Fibroblast of lung (primary cell): ENCODE measurements at regions not wholly inside any gene's neighbourhood (a gene's known extent, or its start where the extent isn't known, plus 50 kb on each side); places are given as distances from the start of the nearest gene placed in this dataset.
"Not testable (repeated sequence)": the region's sequence is repeated elsewhere in the genome, so short reads cannot be mapped to it uniquely, and the experiment has no call there.

Source experiments
- DNase-seq, 2 donors: peaks; one replicate each; pipeline versions ENCODE4 v3.0.0 to v3.0.0-alpha.2; 2010; ENCODE audit warnings: low read depth in 2 of 2
- H2AFZ ChIP-seq: 2 replicates; pipeline ENCODE4 v1.5.1; 2012; ENCODE audit warnings: low read length, control low read depth, inconsistent platforms
- H3K27ac ChIP-seq: 2 replicates; pipeline ENCODE4 v1.5.1; 2011; ENCODE audit warnings: low read length, control low read depth; ENCODE audit not compliant: insufficient read depth
- H3K27me3 ChIP-seq: 2 replicates; pipeline ENCODE4 v1.5.1; 2011; ENCODE audit warnings: mild to moderate bottlenecking, low read length; ENCODE audit not compliant: control insufficient read depth, insufficient read depth
- H3K36me3 ChIP-seq: 2 replicates; pipeline ENCODE4 v1.5.1; 2011; ENCODE audit warnings: low read length; ENCODE audit not compliant: control insufficient read depth, insufficient read depth
- H3K4me1 ChIP-seq: 2 replicates; pipeline ENCODE4 v1.5.1; 2011; ENCODE audit warnings: low read length; ENCODE audit not compliant: control insufficient read depth, insufficient read depth; ENCODE audit errors: extremely low read depth
- H3K4me2 ChIP-seq: 2 replicates; pipeline ENCODE4 v1.5.1; 2011; ENCODE audit warnings: low read length, control low read depth; ENCODE audit not compliant: insufficient read depth; ENCODE audit errors: extremely low read depth
- H3K4me3 ChIP-seq, 4 experiments: fragments of 200-600 bp in 1 of 4; sonication (generic) in 1 of 4; replicated peaks in 1 of 4; 2 replicates each; pipeline ENCODE4 v1.5.1; 2011 to 2016; ENCODE audit warnings: low read length in 4 of 4, low read depth in 3 of 4, mild to moderate bottlenecking in 3 of 4, control low read depth in 2 of 4, inconsistent platforms in 1 of 4, mixed read lengths in 1 of 4; ENCODE audit not compliant: insufficient read depth in 1 of 4; ENCODE audit errors: control extremely low read depth in 1 of 4
- H3K79me2 ChIP-seq: 2 replicates; pipeline ENCODE4 v1.5.1; 2012; ENCODE audit warnings: mild to moderate bottlenecking, low read length, inconsistent platforms; ENCODE audit not compliant: control insufficient read depth, insufficient read depth
- H3K9ac ChIP-seq: 2 replicates; pipeline ENCODE4 v1.5.1; 2011; ENCODE audit warnings: mild to moderate bottlenecking, low read length, control low read depth; ENCODE audit not compliant: insufficient read depth
- H3K9me3 ChIP-seq: 2 replicates; pipeline ENCODE4 v1.5.1; 2012; ENCODE audit warnings: low read depth, low read length; ENCODE audit not compliant: control insufficient read depth, insufficient read depth
- H4K20me1 ChIP-seq: 2 replicates; pipeline ENCODE4 v1.5.1; 2011; ENCODE audit warnings: low read length; ENCODE audit not compliant: control insufficient read depth, insufficient read depth; ENCODE audit errors: extremely low read depth
- CTCF ChIP-seq, 2 donors: IDR thresholded peaks in 1 of 2; conservative IDR thresholded peaks in 1 of 2; 1 replicate in 1 of 2; 2 replicates in 1 of 2; pipeline ENCODE4 v1.5.1; 2011 to 2012; ENCODE audit warnings: low read length in 2 of 2, control low read depth in 1 of 2, inconsistent platforms in 1 of 2, low read depth in 1 of 2, mild to moderate bottlenecking in 1 of 2
- EZH2 ChIP-seq: IDR thresholded peaks from 2 replicates; pipeline ENCODE4 v1.5.1; 2012; ENCODE audit warnings: low read length, control low read depth, mild to moderate bottlenecking; ENCODE audit errors: missing control alignments

GRCh38 chr1:109837852-109838570 lies 72.6 kb upstream of the CSF1 start:
- no peaks in the 10 kb centered on the region for H3K9me3 ChIP-seq
- H3K36me3 ChIP-seq = no peaks in the 10 kb centered on the region
- H4K20me1 ChIP-seq = no peaks in the 10 kb centered on the region
- TF ChIP-seq CTCF (conservative IDR thresholded peaks at IDR 0.05 in 1 of 2, IDR thresholded peaks at IDR 0.05 in 1 of 2; ENCODE audit: low read depth in 1 of 2, low read length in 2 of 2) (no peak), EZH2 (no peak)
- H3K27me3 ChIP-seq = no peaks in the 10 kb centered on the region
- no peak for DNase-seq
- H2AFZ ChIP-seq = no peak overlapping the region
- no peak overlapping the region for H3K4me2 ChIP-seq
- H3K4me1 ChIP-seq = no peaks in the 10 kb centered on the region
- H3K9ac ChIP-seq = no peak overlapping the region
- H3K79me2 ChIP-seq = no peaks in the 10 kb centered on the region
- H3K4me3 ChIP-seq = no peak overlapping the region
- H3K27ac ChIP-seq = no peak overlapping the region

GRCh38 chr1:109835645-109836044 lies 71.9 kb upstream of the EPS8L3 start:
- not testable (repeated sequence) for DNase-seq, H3K9ac ChIP-seq, H3K27me3 ChIP-seq, H4K20me1 ChIP-seq, H3K4me1 ChIP-seq, H3K4me3 ChIP-seq, H3K36me3 ChIP-seq, H3K4me2 ChIP-seq, H3K9me3 ChIP-seq, H2AFZ ChIP-seq, H3K79me2 ChIP-seq, H3K27ac ChIP-seq

GRCh38 chr1:109834951-109835350 lies 71.2 kb upstream of the EPS8L3 start:
- no peak for TF ChIP-seq EZH2
- no peak for TF ChIP-seq CTCF (conservative IDR thresholded peaks at IDR 0.05 in 1 of 2, IDR thresholded peaks at IDR 0.05 in 1 of 2; ENCODE audit: low read depth in 1 of 2, low read length in 2 of 2)
- Histone ChIP-seq H3K79me2 (no peaks in the 10 kb centered on the region), H2AFZ (no peak overlapping the region), H3K9ac (no peak overlapping the region), H3K27me3 (no peaks in the 10 kb centered on the region), H3K4me3 (no peak overlapping the region), H4K20me1 (no peaks in the 10 kb centered on the region), H3K36me3 (no peaks in the 10 kb centered on the region), H3K4me2 (no peak overlapping the region), H3K9me3 (no peaks in the 10 kb centered on the region), H3K4me1 (no peaks in the 10 kb centered on the region), H3K27ac (no peak overlapping the region)
- no peak for DNase-seq
